Erythroblast (primary cell): ENCODE measurements at regions not wholly inside any gene's neighbourhood (a gene's known extent, or its start where the extent isn't known, plus 50 kb on each side); places are given as distances from the start of the nearest gene placed in this dataset.

Experiments
- GATA1 ChIP-seq: IDR thresholded peaks from 2 replicates; pipeline ENCODE4 v1.6.1; 2011; ENCODE audit warnings: low read depth, mild to moderate bottlenecking, control low read depth, low read length, moderate library complexity
- POLR2A ChIP-seq: IDR thresholded peaks from 2 replicates; pipeline ENCODE4 v1.6.1; 2011; ENCODE audit warnings: mild to moderate bottlenecking, low read length

DNA sequence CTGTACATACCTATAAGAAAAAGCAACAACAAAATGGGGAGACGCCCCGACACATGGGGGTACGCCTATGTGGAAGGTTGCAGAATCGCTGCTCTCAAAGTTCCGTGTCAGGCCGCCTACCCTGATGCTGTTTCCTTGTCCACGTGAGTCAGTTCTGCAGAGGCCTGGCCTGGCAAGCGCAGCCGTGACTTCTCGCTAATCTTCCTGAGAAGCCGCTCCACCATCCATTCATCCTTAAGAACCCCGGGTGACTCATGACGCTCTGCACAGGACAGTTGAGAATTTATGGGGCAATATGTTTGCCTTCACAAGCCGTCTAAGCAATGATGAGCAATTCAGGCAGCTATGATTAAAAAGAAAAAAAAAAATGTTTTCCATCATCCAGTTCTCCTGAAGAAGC is 122.3 kb upstream of the TMPRSS2 start:
- TF ChIP-seq POLR2A (no peak), GATA1 (no peak)
